ENCODE measurements at regions not wholly inside any gene's neighbourhood (a gene's known extent, or its start where the extent isn't known, plus 50 kb on each side); places are given as distances from the start of the nearest gene placed in this dataset.

DNA sequence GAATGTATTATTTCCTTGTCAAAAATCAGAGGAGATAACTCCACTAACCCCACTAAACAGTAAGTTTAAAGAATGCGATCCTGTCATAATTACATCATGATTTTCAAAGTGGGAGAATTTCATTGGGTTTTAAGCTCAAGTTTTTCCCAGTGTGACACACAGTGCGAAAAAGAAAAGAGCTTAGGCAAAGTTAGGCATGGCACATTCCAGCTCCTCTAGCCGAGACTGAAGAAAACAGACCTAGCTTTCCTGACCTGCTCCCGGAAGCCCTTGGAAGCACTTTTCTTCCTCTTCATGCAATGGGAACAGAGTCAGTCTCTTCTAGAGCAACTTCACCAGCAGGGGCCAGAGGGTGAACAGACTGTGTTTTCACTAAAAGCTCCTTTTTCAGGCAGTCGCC is 76.6 kb upstream of the AKIP1 start:
- DNase-seq (no peak), ATAC-seq (ENCODE audit: insufficient read depth, low FRiP score) (no peak)
- Histone ChIP-seq H3K4me1 (ENCODE audit: control insufficient read depth in 5 of 5, insufficient read depth in 5 of 5, low read length in 5 of 5) (peaks cover 0 to 19% (median 10%) of the 10 kb centered on the region in 5 donors), H3K27me3 (ENCODE audit: control insufficient read depth in 3 of 3, insufficient read depth in 3 of 3, low read length in 2 of 3) (no peaks in the 10 kb centered on the region), H3K27ac (ENCODE audit: low read depth in 1 of 2, low read length in 1 of 2) (peak overlapping the region in 1 of 2 donors; percentile 9), H3K9me3 (ENCODE audit: control insufficient read depth in 4 of 4, insufficient read depth in 3 of 4, low read length in 3 of 4) (no peaks in the 10 kb centered on the region), H3K9ac (ENCODE audit: insufficient read depth in 1 of 2, low read length in 2 of 2) (no peak overlapping the region), H3K4me3 (no peak overlapping the region), H3K36me3 (ENCODE audit: control insufficient read depth in 4 of 4, insufficient read depth in 4 of 4, low read length in 4 of 4) (no peaks in the 10 kb centered on the region)
- no peak for TF ChIP-seq CTCF (IDR thresholded peaks at IDR 0.05; ENCODE audit: control extremely low read depth, extremely low read depth)
- 69 to 86% methylated on average over 5 of the region's 5 CpGs for WGBS, 2 donors

DNA sequence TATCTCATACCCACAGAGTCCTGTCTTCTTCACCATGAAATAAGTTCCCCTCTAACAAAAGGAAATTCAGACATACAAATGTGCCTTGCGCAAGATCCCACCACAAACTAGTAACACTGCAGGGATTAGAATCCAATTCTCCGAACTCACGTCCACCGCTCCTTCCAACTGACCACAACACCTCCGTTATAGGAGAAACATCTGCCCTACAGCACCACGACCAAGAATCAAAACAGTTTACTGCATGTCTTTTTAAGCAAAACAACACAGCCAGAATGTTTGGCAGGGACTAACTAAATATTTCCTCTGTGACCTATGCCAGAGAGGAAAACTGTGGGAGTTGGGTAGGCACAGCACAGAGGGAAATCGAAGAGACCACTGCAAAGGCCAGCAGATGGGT is 72.7 kb upstream of the AKIP1 start:
- H3K9me3 ChIP-seq (ENCODE audit: control insufficient read depth in 4 of 4, insufficient read depth in 3 of 4, low read length in 3 of 4): no peaks in the 10 kb centered on the region
- TF ChIP-seq CTCF (IDR thresholded peaks at IDR 0.05; ENCODE audit: control extremely low read depth, extremely low read depth): no peak
- H3K9ac ChIP-seq (ENCODE audit: insufficient read depth in 1 of 2, low read length in 2 of 2): peak overlapping the region in 1 of 2 donors; percentile 29
- peaks cover 3 to 40% (median 13%) of the 10 kb centered on the region in 5 donors for H3K4me1 ChIP-seq (ENCODE audit: control insufficient read depth in 5 of 5, insufficient read depth in 5 of 5, low read length in 5 of 5)
- peak; percentile 45 to 80 (median 77) for DNase-seq
- WGBS, 2 donors: 23 to 33% methylated on average over 7 of the region's 7 CpGs
- ATAC-seq (ENCODE audit: insufficient read depth, low FRiP score): no peak
- no peak overlapping the region for H3K4me3 ChIP-seq
- H3K36me3 ChIP-seq (ENCODE audit: control insufficient read depth in 4 of 4, insufficient read depth in 4 of 4, low read length in 4 of 4): no peaks in the 10 kb centered on the region
- H3K27me3 ChIP-seq (ENCODE audit: control insufficient read depth in 3 of 3, insufficient read depth in 3 of 3, low read length in 2 of 3): no peaks in the 10 kb centered on the region
- peak overlapping the region; percentile 3 to 68 for H3K27ac ChIP-seq (ENCODE audit: low read depth in 1 of 2, low read length in 1 of 2)

DNA sequence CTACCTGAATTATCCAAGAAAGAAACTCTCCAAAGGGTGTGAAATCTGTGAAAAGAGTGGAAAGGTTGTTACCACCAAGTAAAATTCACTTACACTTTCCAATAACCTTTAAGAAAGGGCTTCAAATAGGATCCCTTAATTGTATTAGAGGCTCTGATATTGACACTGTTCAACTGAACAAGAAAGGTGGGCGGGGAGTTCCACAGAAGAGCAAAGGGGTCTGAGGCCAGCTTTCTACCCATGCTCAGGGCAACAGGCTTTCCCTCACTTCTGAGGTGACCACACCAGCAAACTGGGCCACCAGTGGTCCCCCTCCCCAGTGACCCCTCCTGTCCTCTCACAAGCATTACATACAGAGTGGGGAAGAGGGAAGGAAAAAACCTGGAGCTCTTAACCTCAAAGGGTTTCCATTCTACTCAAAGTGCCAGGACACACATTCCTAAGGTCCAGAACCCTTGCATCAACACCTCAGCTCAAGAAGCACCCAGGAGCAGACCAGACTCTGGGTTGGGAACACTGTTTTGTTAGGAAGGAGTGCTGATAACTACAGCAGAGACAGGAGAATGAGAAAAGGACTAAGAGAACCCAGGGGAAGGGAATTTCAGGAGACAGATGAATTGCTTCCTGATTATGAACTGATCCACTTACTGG is 71.6 kb upstream of the AKIP1 start:
- H3K9me3 ChIP-seq (ENCODE audit: control insufficient read depth in 4 of 4, insufficient read depth in 3 of 4, low read length in 3 of 4): no peaks in the 10 kb centered on the region
- WGBS, 2 donors: 0 to 46% methylated on average over 1 of the region's 1 CpG
- peaks cover 3 to 40% (median 18%) of the 10 kb centered on the region in 5 donors for H3K4me1 ChIP-seq (ENCODE audit: control insufficient read depth in 5 of 5, insufficient read depth in 5 of 5, low read length in 5 of 5)
- H3K27ac ChIP-seq (ENCODE audit: low read depth in 1 of 2, low read length in 1 of 2): peak overlapping the region; percentile 26 to 50
- no peaks in the 10 kb centered on the region for H3K36me3 ChIP-seq (ENCODE audit: control insufficient read depth in 4 of 4, insufficient read depth in 4 of 4, low read length in 4 of 4)
- ATAC-seq (ENCODE audit: insufficient read depth, low FRiP score): no peak
- H3K4me3 ChIP-seq: no peak overlapping the region
- no peak for DNase-seq
- H3K9ac ChIP-seq (ENCODE audit: insufficient read depth in 1 of 2, low read length in 2 of 2): no peak overlapping the region
- no peak for TF ChIP-seq CTCF (IDR thresholded peaks at IDR 0.05; ENCODE audit: control extremely low read depth, extremely low read depth)
- H3K27me3 ChIP-seq (ENCODE audit: control insufficient read depth in 3 of 3, insufficient read depth in 3 of 3, low read length in 2 of 3): no peaks in the 10 kb centered on the region
